ENCODE measurements at regions not wholly inside any gene's neighbourhood (a gene's known extent, or its start where the extent isn't known, plus 50 kb on each side); places are given as distances from the start of the nearest gene placed in this dataset.

DNA sequence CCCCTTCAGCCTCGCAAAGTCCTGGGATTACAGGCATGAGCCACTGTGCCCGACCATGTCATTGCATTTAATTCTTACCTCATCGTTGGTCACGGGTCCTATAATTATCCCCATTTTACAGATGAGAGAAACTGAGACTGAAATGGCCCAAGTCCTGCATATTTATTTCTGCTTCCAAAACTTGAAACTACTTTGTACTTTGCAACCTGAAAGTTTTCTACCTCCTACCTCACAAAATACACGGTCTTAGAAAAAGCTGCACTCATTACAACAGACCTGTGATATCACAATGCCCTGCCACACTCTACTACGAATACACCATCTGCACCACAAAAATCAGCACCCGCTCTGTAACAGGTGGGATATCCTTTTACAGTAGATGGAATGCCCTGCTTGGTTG lies 189.1 kb downstream of the ADAMTS15 start:
- H3K36me3 ChIP-seq (ENCODE audit: control insufficient read depth in 2 of 2, insufficient read depth in 1 of 2, low read length in 2 of 2): no peaks in the 10 kb centered on the region
- no peaks in the 10 kb centered on the region for H3K4me1 ChIP-seq (ENCODE audit: control insufficient read depth, insufficient read depth, low read length)
- H3K27ac ChIP-seq (ENCODE audit: extremely low read depth, low read depth, low read length): no peak overlapping the region
- H3K9me3 ChIP-seq (ENCODE audit: control insufficient read depth, insufficient read depth, low read depth, low read length): no peaks in the 10 kb centered on the region
- H3K4me3 ChIP-seq (ENCODE audit: low read depth, low read length): no peak overlapping the region
- no peak for TF ChIP-seq ZNF585B (tag by site-specific recombination; IDR thresholded peaks at IDR 0.05)
- TF ChIP-seq ZNF76 (tag by site-specific recombination; IDR thresholded peaks at IDR 0.05; ENCODE audit: borderline replicate concordance, low read depth): no peak
- TF ChIP-seq, protein P1, sequence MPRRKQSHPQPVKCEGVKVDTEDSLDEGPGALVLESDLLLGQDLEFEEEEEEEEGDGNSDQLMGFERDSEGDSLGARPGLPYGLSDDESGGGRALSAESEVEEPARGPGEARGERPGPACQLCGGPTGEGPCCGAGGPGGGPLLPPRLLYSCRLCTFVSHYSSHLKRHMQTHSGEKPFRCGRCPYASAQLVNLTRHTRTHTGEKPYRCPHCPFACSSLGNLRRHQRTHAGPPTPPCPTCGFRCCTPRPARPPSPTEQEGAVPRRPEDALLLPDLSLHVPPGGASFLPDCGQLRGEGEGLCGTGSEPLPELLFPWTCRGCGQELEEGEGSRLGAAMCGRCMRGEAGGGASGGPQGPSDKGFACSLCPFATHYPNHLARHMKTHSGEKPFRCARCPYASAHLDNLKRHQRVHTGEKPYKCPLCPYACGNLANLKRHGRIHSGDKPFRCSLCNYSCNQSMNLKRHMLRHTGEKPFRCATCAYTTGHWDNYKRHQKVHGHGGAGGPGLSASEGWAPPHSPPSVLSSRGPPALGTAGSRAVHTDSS (tag by site-specific recombination; IDR thresholded peaks at IDR 0.05): no peak
- no peak for TF ChIP-seq ZNF133 (tag by site-specific recombination; IDR thresholded peaks at IDR 0.05)
- TF ChIP-seq ZNF561 (tag by site-specific recombination; IDR thresholded peaks at IDR 0.05; ENCODE audit: borderline replicate concordance): no peak
- no peak for TF ChIP-seq SP7 (tag by site-specific recombination; IDR thresholded peaks at IDR 0.05)
- no peak for TF ChIP-seq KLF10 (tag by site-specific recombination; IDR thresholded peaks at IDR 0.05)
- no peak for TF ChIP-seq ZNF391 (tag by site-specific recombination; IDR thresholded peaks at IDR 0.05; ENCODE audit: borderline replicate concordance, low read depth)
- TF ChIP-seq ZNF701 (tag by site-specific recombination; IDR thresholded peaks at IDR 0.05): no peak
- TF ChIP-seq ZNF621 (tag by site-specific recombination; IDR thresholded peaks at IDR 0.05): no peak
- ChIA-PET POLR2A (no interaction called here), CTCF (interaction anchor here (0.6 to 2.5 kb wide), 2 partner anchors 189 to 256 kb away, joined by 4 to 13 read pairs; no protein-coding TSS in a partner anchor)

GRCh38 chr11:130638033-130638432 lies 189.6 kb downstream of the ADAMTS15 start:
- H3K4me3 ChIP-seq (ENCODE audit: low read depth, low read length): no peak overlapping the region
- TF ChIP-seq TCF7L2 (IDR thresholded peaks at IDR 0.05; ENCODE audit: borderline replicate concordance, low read depth, low read length) (peak; percentile 48; the same call in 1 of the 2 replicates), ZNF626 (tag by site-specific recombination; IDR thresholded peaks at IDR 0.05) (no peak), GLIS1 (tag by site-specific recombination; IDR thresholded peaks at IDR 0.05) (peak; percentile 53)
- CTCF ChIA-PET: no interaction called here
- POLR2A ChIA-PET: no interaction called here
- H3K9me3 ChIP-seq (ENCODE audit: control insufficient read depth, insufficient read depth, low read depth, low read length): no peaks in the 10 kb centered on the region
- no peak overlapping the region for H3K27ac ChIP-seq (ENCODE audit: extremely low read depth, low read depth, low read length)
- H3K36me3 ChIP-seq (ENCODE audit: control insufficient read depth in 2 of 2, insufficient read depth in 1 of 2, low read length in 2 of 2): no peaks in the 10 kb centered on the region
- no peaks in the 10 kb centered on the region for H3K4me1 ChIP-seq (ENCODE audit: control insufficient read depth, insufficient read depth, low read length)

DNA sequence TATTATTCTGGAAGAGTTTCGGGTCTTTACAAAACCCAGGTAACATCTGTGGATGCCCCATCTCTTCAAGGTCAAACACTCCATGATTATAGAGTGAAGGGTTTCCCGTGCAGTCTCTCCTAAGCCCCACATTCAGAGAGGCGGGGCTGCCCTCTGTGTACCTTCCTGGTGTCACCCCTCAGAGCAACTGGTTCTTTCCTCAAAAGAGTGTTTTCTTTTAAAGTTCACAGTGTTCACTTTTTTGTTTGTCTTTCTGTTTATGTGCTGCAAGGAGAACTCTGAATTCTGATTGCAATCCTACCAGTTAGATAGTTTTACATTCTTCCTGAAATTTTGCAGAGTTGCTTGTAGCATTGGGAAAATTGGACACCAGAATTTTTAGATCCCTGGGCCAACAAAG lies 190.2 kb downstream of the ADAMTS15 start:
- no peak overlapping the region for H3K27ac ChIP-seq (ENCODE audit: extremely low read depth, low read depth, low read length)
- TF ChIP-seq, protein P2, sequence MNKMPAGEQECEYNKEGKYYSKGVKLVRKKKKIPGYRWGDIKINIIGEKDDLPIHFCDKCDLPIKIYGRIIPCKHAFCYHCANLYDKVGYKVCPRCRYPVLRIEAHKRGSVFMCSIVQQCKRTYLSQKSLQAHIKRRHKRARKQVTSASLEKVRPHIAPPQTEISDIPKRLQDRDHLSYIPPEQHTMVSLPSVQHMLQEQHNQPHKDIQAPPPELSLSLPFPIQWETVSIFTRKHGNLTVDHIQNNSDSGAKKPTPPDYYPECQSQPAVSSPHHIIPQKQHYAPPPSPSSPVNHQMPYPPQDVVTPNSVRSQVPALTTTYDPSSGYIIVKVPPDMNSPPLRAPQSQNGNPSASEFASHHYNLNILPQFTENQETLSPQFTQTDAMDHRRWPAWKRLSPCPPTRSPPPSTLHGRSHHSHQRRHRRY (tag by site-specific recombination; IDR thresholded peaks at IDR 0.05): no peak
- TF ChIP-seq ZNF623 (tag by site-specific recombination; IDR thresholded peaks at IDR 0.05) (no peak), ZNF549 (tag by site-specific recombination; IDR thresholded peaks at IDR 0.05) (no peak), KLF16 (tag by site-specific recombination; IDR thresholded peaks at IDR 0.05) (no peak), ZNF292 (tag by site-specific recombination; IDR thresholded peaks at IDR 0.05; ENCODE audit: borderline replicate concordance, low read depth) (no peak), ZBTB21 (tag by site-specific recombination; IDR thresholded peaks at IDR 0.05) (no peak), ZNF214 (tag by site-specific recombination; IDR thresholded peaks at IDR 0.05; ENCODE audit: borderline replicate concordance) (no peak), ZNF791 (tag by site-specific recombination; IDR thresholded peaks at IDR 0.05) (no peak), ZNF23 (tag by site-specific recombination; IDR thresholded peaks at IDR 0.05; ENCODE audit: borderline replicate concordance) (no peak), ZNF768 (tag by site-specific recombination; IDR thresholded peaks at IDR 0.05) (no peak), ZBTB11 (tag by site-specific recombination; conservative IDR thresholded peaks at IDR 0.05; ENCODE audit: low read depth) (no peak)
- no peaks in the 10 kb centered on the region for H3K36me3 ChIP-seq (ENCODE audit: control insufficient read depth in 2 of 2, insufficient read depth in 1 of 2, low read length in 2 of 2)
- H3K9me3 ChIP-seq (ENCODE audit: control insufficient read depth, insufficient read depth, low read depth, low read length): no peaks in the 10 kb centered on the region
- H3K4me1 ChIP-seq (ENCODE audit: control insufficient read depth, insufficient read depth, low read length): no peaks in the 10 kb centered on the region
- ChIA-PET CTCF (interaction anchor here (0.7 kb wide), 1 partner anchor 154 kb away, joined by 3 read pairs; no protein-coding TSS in a partner anchor), POLR2A (no interaction called here)
- no peak overlapping the region for H3K4me3 ChIP-seq (ENCODE audit: low read depth, low read length)
